HFFc6 (cell line): ENCODE measurements at regions not wholly inside any gene's neighbourhood (a gene's known extent, or its start where the extent isn't known, plus 50 kb on each side); places are given as distances from the start of the nearest gene placed in this dataset.

Source experiments
- DNase-seq: peaks from one replicate; pipeline ENCODE4 v3.0.0-alpha.2; 2018
- H3K27ac Mint-ChIP-seq: 2 replicates; pipeline ENCODE4 v1.8.0; 2020; ENCODE audit warnings: mild to moderate bottlenecking, mixed read lengths
- H3K27me3 Mint-ChIP-seq: 2 replicates; pipeline ENCODE4 v1.8.0; 2021; ENCODE audit warnings: mild to moderate bottlenecking, moderate library complexity, mixed read lengths; ENCODE audit not compliant: insufficient read depth
- H3K36me3 Mint-ChIP-seq: 2 replicates; pipeline ENCODE4 v1.8.0; 2021; ENCODE audit warnings: low read depth, mixed read lengths
- H3K4me1 Mint-ChIP-seq: 2 replicates; pipeline ENCODE4 v1.8.0; 2020; ENCODE audit warnings: low read depth, mixed read lengths
- H3K4me3 Mint-ChIP-seq: 2 replicates; pipeline ENCODE4 v1.8.0; 2020; ENCODE audit warnings: mild to moderate bottlenecking, moderate library complexity, mixed read lengths
- H3K9me3 Mint-ChIP-seq: 2 replicates; pipeline ENCODE4 v1.8.0; 2020; ENCODE audit warnings: mild to moderate bottlenecking, mixed read lengths
- CTCF ChIP-seq: fragments of 200-600 bp; sonication (generic); IDR thresholded peaks from 2 replicates; pipeline ENCODE4 v1.5.0; 2021; ENCODE audit warnings: antibody characterized with exemption, mild to moderate bottlenecking

- Mint-ChIP-seq H3K27me3 (0 out of 2 replicates have a peak, but pooled peaks cover 2% of the 10 kb centered on the region), H3K36me3 (peaks cover 9% of the 10 kb centered on the region), H3K4me3 (peak overlapping the region; percentile 70), H3K27ac (peak overlapping the region; percentile 97), H3K9me3 (peaks cover 11% of the 10 kb centered on the region), H3K4me1 (peaks cover 62% of the 10 kb centered on the region)
- peak; percentile 84 for DNase-seq
- TF ChIP-seq CTCF = no peak
These were observed 81.2 kb upstream of the F3 start for GRCh38 chr1:94622757-94623156.

- H3K36me3 Mint-ChIP-seq = peaks cover 11% of the 10 kb centered on the region
These were observed 80.2 kb upstream of the F3 start for GRCh38 chr1:94621802-94622201.

GRCh38 chr1:94621395-94621794 is 79.8 kb upstream of the F3 start:
- H3K27ac Mint-ChIP-seq = peak overlapping the region; percentile 97
- H3K4me1 Mint-ChIP-seq = peaks cover 76% of the 10 kb centered on the region
- 0 out of 2 replicates have a peak, but pooled peaks cover 2% of the 10 kb centered on the region for H3K27me3 Mint-ChIP-seq
- no peak for TF ChIP-seq CTCF
- no peak overlapping the region for H3K4me3 Mint-ChIP-seq
- H3K9me3 Mint-ChIP-seq = peaks cover 11% of the 10 kb centered on the region
- DNase-seq = peak; percentile 17
- H3K36me3 Mint-ChIP-seq = peaks cover 11% of the 10 kb centered on the region

More at GRCh38 chr1:94621802-94622201, 80.2 kb upstream of the F3 start:
- H3K4me1 Mint-ChIP-seq = peaks cover 72% of the 10 kb centered on the region
- H3K27ac Mint-ChIP-seq = peak overlapping the region; percentile 97
- peaks cover 11% of the 10 kb centered on the region for H3K9me3 Mint-ChIP-seq
- TF ChIP-seq CTCF = no peak
- H3K4me3 Mint-ChIP-seq = no peak overlapping the region
- DNase-seq = no peak
- 0 out of 2 replicates have a peak, but pooled peaks cover 2% of the 10 kb centered on the region for H3K27me3 Mint-ChIP-seq

- TF ChIP-seq CTCF = no peak
- H3K36me3 Mint-ChIP-seq = peaks cover 11% of the 10 kb centered on the region
- no peak overlapping the region for H3K27ac Mint-ChIP-seq
- H3K4me1 Mint-ChIP-seq = peaks cover 83% of the 10 kb centered on the region
- peaks cover 11% of the 10 kb centered on the region for H3K9me3 Mint-ChIP-seq
- no peak for DNase-seq
- 0 out of 2 replicates have a peak, but pooled peaks cover 2% of the 10 kb centered on the region for H3K27me3 Mint-ChIP-seq
- no peak overlapping the region for H3K4me3 Mint-ChIP-seq
These were observed 78.9 kb upstream of the F3 start for GRCh38 chr1:94620345-94621031.

- Mint-ChIP-seq H3K4me1 (peaks cover 89% of the 10 kb centered on the region), H3K9me3 (peaks cover 11% of the 10 kb centered on the region), H3K36me3 (peaks cover 11% of the 10 kb centered on the region), H3K4me3 (no peak overlapping the region), H3K27ac (peak overlapping the region; percentile 33; the same call in 1 of the 2 replicates), H3K27me3 (0 out of 2 replicates have a peak, but pooled peaks cover 2% of the 10 kb centered on the region)
- DNase-seq = no peak
- no peak for TF ChIP-seq CTCF
These were observed 78.2 kb upstream of the F3 start for GRCh38 chr1:94619731-94620130.
